ENCODE measurements at regions not wholly inside any gene's neighbourhood (a gene's known extent, or its start where the extent isn't known, plus 50 kb on each side); places are given as distances from the start of the nearest gene placed in this dataset.

- TF ChIP-seq ZNF384 (IDR thresholded peaks at IDR 0.05) (no peak), PKNOX1 (IDR thresholded peaks at IDR 0.05) (no peak), NFRKB (IDR thresholded peaks at IDR 0.05) (no peak), FOXM1 (IDR thresholded peaks at IDR 0.05; ENCODE audit: borderline replicate concordance) (no peak), HDGF (IDR thresholded peaks at IDR 0.05; ENCODE audit: borderline replicate concordance) (no peak), BHLHE40 (IDR thresholded peaks at IDR 0.05; ENCODE audit: borderline replicate concordance) (no peak), LEF1 (IDR thresholded peaks at IDR 0.05; ENCODE audit: borderline replicate concordance) (no peak), L3MBTL2 (conservative IDR thresholded peaks at IDR 0.05) (no peak), TARDBP (IDR thresholded peaks at IDR 0.05) (no peak), SP1 (IDR thresholded peaks at IDR 0.05) (no peak), SUZ12 (IDR thresholded peaks at IDR 0.05) (no peak)
- POLR2A ChIA-PET: no interaction called here
- CTCF ChIA-PET: no interaction called here
- DNase-seq (ENCODE audit: extremely low spot score): no peak
Observed at GRCh38 chr3:132198516-132198915, 118.7 kb upstream of the ACP3 start.

GRCh38 chr3:132199451-132199850 lies 117.8 kb upstream of the ACP3 start:
- POLR2A ChIA-PET: no interaction called here
- no peak for TF ChIP-seq ZNF384 (IDR thresholded peaks at IDR 0.05)
- TF ChIP-seq FOXA1 (IDR thresholded peaks at IDR 0.05): no peak
- no peak for TF ChIP-seq CTBP1 (IDR thresholded peaks at IDR 0.05; ENCODE audit: borderline replicate concordance)
- no peak for TF ChIP-seq FOXM1 (IDR thresholded peaks at IDR 0.05; ENCODE audit: borderline replicate concordance)
- DNase-seq (ENCODE audit: extremely low spot score): no peak
- CTCF ChIA-PET: no interaction called here

GRCh38 chr3:132202586-132202985 lies 114.6 kb upstream of the ACP3 start:
- TF ChIP-seq ARNT (IDR thresholded peaks at IDR 0.05) (no peak), ELF4 (IDR thresholded peaks at IDR 0.05) (no peak), TARDBP (IDR thresholded peaks at IDR 0.05) (no peak)
- ChIA-PET POLR2A (no interaction called here), CTCF (no interaction called here)
- no peak for DNase-seq (ENCODE audit: extremely low spot score)

- no peak for TF ChIP-seq TARDBP (IDR thresholded peaks at IDR 0.05)
- no peak for TF ChIP-seq ZNF384 (IDR thresholded peaks at IDR 0.05)
- no peak for DNase-seq (ENCODE audit: extremely low spot score)
- ChIA-PET POLR2A (no interaction called here), CTCF (no interaction called here)
Observed at GRCh38 chr3:132203889-132204596, 113.2 kb upstream of the ACP3 start.

GRCh38 chr3:132205609-132206008 lies 111.6 kb upstream of the ACP3 start:
- ChIA-PET CTCF (no interaction called here), POLR2A (no interaction called here)
- DNase-seq (ENCODE audit: extremely low spot score): no peak
- TF ChIP-seq FOXM1 (IDR thresholded peaks at IDR 0.05; ENCODE audit: borderline replicate concordance): no peak
- no peak for TF ChIP-seq ELF4 (IDR thresholded peaks at IDR 0.05)
- no peak for TF ChIP-seq LEF1 (IDR thresholded peaks at IDR 0.05; ENCODE audit: borderline replicate concordance)
- TF ChIP-seq SUZ12 (IDR thresholded peaks at IDR 0.05): no peak
- TF ChIP-seq PKNOX1 (IDR thresholded peaks at IDR 0.05): no peak
- TF ChIP-seq SP1 (IDR thresholded peaks at IDR 0.05): no peak
- no peak for TF ChIP-seq FOXK2 (IDR thresholded peaks at IDR 0.05)
- TF ChIP-seq CTBP1 (IDR thresholded peaks at IDR 0.05; ENCODE audit: borderline replicate concordance): no peak
- TF ChIP-seq ARNT (IDR thresholded peaks at IDR 0.05): no peak
- TF ChIP-seq FOXA1 (IDR thresholded peaks at IDR 0.05): no peak
- no peak for TF ChIP-seq BHLHE40 (IDR thresholded peaks at IDR 0.05; ENCODE audit: borderline replicate concordance)
- TF ChIP-seq ZNF384 (IDR thresholded peaks at IDR 0.05): no peak
- no peak for TF ChIP-seq NFRKB (IDR thresholded peaks at IDR 0.05)
- TF ChIP-seq HDGF (IDR thresholded peaks at IDR 0.05; ENCODE audit: borderline replicate concordance): no peak
- TF ChIP-seq L3MBTL2 (conservative IDR thresholded peaks at IDR 0.05): no peak
- no peak for TF ChIP-seq TARDBP (IDR thresholded peaks at IDR 0.05)

- TF ChIP-seq SP1 (IDR thresholded peaks at IDR 0.05) (no peak), ARNT (IDR thresholded peaks at IDR 0.05) (no peak)
- ChIA-PET CTCF (interaction anchor here (1.1 to 1.8 kb wide), 6 partner anchors 9 to 172 kb away, joined by 3 to 9 read pairs (median 6); no protein-coding TSS in a partner anchor), POLR2A (no interaction called here)
- no peak for DNase-seq (ENCODE audit: extremely low spot score)
Observed at GRCh38 chr3:132209855-132210254, 107.4 kb upstream of the ACP3 start.

- ChIA-PET CTCF (interaction anchor here (0.6 to 1.8 kb wide), 8 partner anchors 8 to 867 kb away, joined by 3 to 9 read pairs (median 4); no protein-coding TSS in a partner anchor), POLR2A (no interaction called here)
- peak; percentile 41 for DNase-seq (ENCODE audit: extremely low spot score)
- no peak for TF ChIP-seq SUZ12 (IDR thresholded peaks at IDR 0.05)
Observed at GRCh38 chr3:132210476-132211346, 106.5 kb upstream of the ACP3 start.
